Thymus (tissue), 11 donors: ENCODE measurements at regions not wholly inside any gene's neighbourhood (a gene's known extent, or its start where the extent isn't known, plus 50 kb on each side); places are given as distances from the start of the nearest gene placed in this dataset.

Source experiments
- DNase-seq, 9 donors: peaks; one replicate each; pipeline ENCODE4 v3.0.0-alpha.2; 2013; ENCODE audit warnings: low spot score in 9 of 9, low read depth in 6 of 9, missing footprints in 1 of 9
- H3K27ac ChIP-seq, 2 donors: one replicate each; pipeline ENCODE4 v1.5.1; 2013; ENCODE audit warnings: control low read depth in 1 of 2, low read depth in 1 of 2, low read length in 1 of 2, mild to moderate bottlenecking in 1 of 2, moderate library complexity in 1 of 2
- H3K27me3 ChIP-seq, 2 donors: one replicate each; pipeline ENCODE4 v1.5.1; 2013; ENCODE audit warnings: low read length in 1 of 2; ENCODE audit not compliant: control insufficient read depth in 2 of 2, insufficient read depth in 1 of 2
- H3K36me3 ChIP-seq, 2 donors: one replicate each; pipeline ENCODE4 v1.5.1; 2013; ENCODE audit warnings: low read length in 1 of 2, mild to moderate bottlenecking in 1 of 2, moderate library complexity in 1 of 2; ENCODE audit not compliant: control insufficient read depth in 2 of 2, insufficient read depth in 2 of 2
- H3K4me1 ChIP-seq, 2 donors: one replicate each; pipeline ENCODE4 v1.5.1; 2013; ENCODE audit warnings: low read length in 2 of 2; ENCODE audit not compliant: control insufficient read depth in 2 of 2, insufficient read depth in 2 of 2
- H3K4me3 ChIP-seq, 2 donors: one replicate each; pipeline ENCODE4 v1.5.1; 2013; ENCODE audit warnings: low read length in 2 of 2, control low read depth in 1 of 2, mild to moderate bottlenecking in 1 of 2
- H3K9me3 ChIP-seq, 2 donors: one replicate each; pipeline ENCODE4 v1.5.1; 2013; ENCODE audit warnings: low read length in 1 of 2, mild to moderate bottlenecking in 1 of 2; ENCODE audit not compliant: control insufficient read depth in 2 of 2, insufficient read depth in 1 of 2
- WGBS: extraction: QIAGEN DNeasy Blood & Tissue Kit; methylation state at CpG from one replicate; pipeline ENCODE4 v1.1.7; 2013; 5-methylcytosine and 5-hydroxymethylcytosine counted together
- donor health status: healthy.

DNA sequence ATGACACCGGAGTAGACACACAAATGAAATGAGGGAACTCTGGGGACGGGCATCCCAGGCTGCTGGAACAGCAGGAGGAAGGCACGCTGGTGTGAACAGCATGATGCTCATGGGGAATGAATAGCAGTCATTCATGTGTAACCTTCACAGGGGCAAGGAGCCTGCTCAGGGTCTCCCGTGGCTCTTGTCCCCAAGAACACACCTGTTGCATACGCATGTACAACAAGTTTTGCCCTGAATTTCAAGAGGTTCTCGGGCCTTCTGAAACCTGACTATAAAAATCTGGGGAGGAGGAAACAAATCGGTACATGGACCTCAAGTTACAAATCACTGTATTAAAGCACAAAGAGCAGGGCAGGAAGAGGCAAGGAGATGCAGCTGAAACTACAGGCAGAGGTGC lies 93.4 kb downstream of the RRAGC start:
- no peaks in the 10 kb centered on the region for H3K27me3 ChIP-seq
- H3K4me1 ChIP-seq = no peaks in the 10 kb centered on the region
- H3K36me3 ChIP-seq = no peaks in the 10 kb centered on the region
- WGBS = 86% methylated on average over 7 of the region's 7 CpGs
- no peak overlapping the region for H3K4me3 ChIP-seq
- no peak for DNase-seq
- H3K27ac ChIP-seq = no peak overlapping the region
- no peaks in the 10 kb centered on the region for H3K9me3 ChIP-seq

- 87% methylated on average over 6 of the region's 6 CpGs for WGBS
- H3K4me1 ChIP-seq = no peaks in the 10 kb centered on the region
- no peak for DNase-seq
- H3K9me3 ChIP-seq = no peaks in the 10 kb centered on the region
- no peaks in the 10 kb centered on the region for H3K36me3 ChIP-seq
- no peaks in the 10 kb centered on the region for H3K27me3 ChIP-seq
- H3K4me3 ChIP-seq = no peak overlapping the region
- no peak overlapping the region for H3K27ac ChIP-seq
Observed at GRCh38 chr1:38763121-38763520, 96.5 kb downstream of the RRAGC start.

DNA sequence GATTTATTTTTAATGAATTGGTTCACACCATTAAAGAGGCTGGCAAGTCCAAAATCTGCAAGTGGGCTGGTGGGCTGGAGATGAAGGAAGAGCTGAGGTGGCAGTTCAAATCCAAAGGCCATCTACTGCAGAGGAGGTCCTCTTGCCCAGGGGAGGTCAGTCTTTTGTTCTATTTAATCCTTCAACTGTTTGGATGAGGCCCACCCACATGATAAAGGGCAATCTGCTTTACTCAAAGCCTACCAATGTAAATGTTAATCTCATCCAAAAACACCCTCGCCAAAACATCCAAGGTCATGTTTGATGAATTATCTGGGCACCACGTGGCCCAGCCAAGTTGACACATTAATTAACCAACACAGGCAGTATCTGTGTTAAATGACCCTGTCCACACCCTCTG lies 99.0 kb downstream of the RRAGC start:
- no peak overlapping the region for H3K27ac ChIP-seq
- H3K27me3 ChIP-seq = no peaks in the 10 kb centered on the region
- no peak for DNase-seq
- H3K36me3 ChIP-seq = no peaks in the 10 kb centered on the region
- H3K4me1 ChIP-seq = no peaks in the 10 kb centered on the region
- no peak overlapping the region for H3K4me3 ChIP-seq
- WGBS = 93% methylated on average over 2 of the region's 2 CpGs
- no peaks in the 10 kb centered on the region for H3K9me3 ChIP-seq

GRCh38 chr1:38758820-38759219 lies 100.8 kb downstream of the RRAGC start:
- 53% methylated on average over 5 of the region's 5 CpGs for WGBS
- H3K4me1 ChIP-seq = no peaks in the 10 kb centered on the region
- H3K27me3 ChIP-seq = no peaks in the 10 kb centered on the region
- no peak overlapping the region for H3K27ac ChIP-seq
- H3K4me3 ChIP-seq = no peak overlapping the region
- H3K9me3 ChIP-seq = no peaks in the 10 kb centered on the region
- DNase-seq = no peak
- no peaks in the 10 kb centered on the region for H3K36me3 ChIP-seq

DNA sequence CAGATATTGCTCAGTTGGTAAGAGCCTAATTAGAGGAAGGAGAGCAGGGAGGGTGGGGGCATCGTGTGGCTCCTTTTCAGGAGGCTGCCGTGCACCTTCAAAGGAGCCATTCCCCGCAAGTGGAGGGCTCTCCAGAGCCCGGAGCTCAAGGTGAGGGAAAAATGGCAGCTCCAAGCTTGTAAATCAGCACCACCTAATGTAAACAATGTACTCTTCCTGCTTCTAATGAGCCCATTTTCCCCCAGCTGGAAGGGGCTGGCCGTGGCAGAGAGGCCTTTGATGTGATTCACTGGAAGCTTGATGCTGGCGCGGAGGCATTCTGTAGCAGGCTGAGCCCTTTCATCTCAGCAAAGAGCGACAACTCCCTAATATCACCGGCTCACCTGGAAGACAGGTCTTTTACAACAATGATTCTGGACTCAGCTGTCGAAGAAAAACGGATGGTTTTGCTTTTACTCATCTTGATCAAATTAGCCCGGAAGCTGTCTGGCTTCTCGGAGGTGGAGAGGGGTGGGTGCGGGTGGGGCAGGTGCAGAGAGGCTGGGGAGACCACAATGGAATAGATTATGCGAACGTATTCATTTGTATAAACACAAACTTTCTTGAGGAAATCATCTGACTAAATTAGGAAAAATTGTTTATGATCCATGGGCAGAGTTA lies 112.5 kb downstream of the RRAGC start:
- H3K4me1 ChIP-seq = no peaks in the 10 kb centered on the region
- no peaks in the 10 kb centered on the region for H3K36me3 ChIP-seq
- no peak overlapping the region for H3K27ac ChIP-seq
- WGBS = 53% methylated on average over 16 of the region's 16 CpGs
- no peaks in the 10 kb centered on the region for H3K9me3 ChIP-seq
- no peak for DNase-seq
- H3K4me3 ChIP-seq = no peak overlapping the region
- H3K27me3 ChIP-seq = no peaks in the 10 kb centered on the region

DNA sequence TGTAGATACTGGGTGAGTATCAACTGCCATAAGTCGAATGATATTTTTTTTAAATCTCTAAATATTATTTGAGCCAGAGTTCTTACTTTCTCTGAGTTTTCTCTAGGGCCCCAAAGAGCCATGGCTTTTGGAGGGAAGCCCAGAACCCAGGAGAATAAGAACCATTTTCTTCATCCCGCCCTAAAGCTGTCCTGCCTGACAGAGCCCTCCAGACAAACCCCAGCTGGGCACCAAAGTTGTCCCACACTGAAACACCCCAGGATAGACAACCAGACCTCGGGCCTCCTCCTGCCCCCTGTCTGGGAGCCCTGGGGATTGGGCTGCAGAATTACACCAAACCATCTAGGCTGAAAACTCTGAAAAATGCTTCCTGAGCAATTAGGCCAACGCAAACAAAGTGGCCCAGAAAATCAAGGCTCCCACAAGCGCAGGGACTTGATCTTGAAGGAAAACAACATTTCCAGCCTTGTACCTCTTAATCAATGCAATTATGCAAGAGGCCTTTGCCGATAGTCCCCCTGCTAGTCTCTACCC lies 113.1 kb downstream of the RRAGC start:
- Histone ChIP-seq H3K36me3 (no peaks in the 10 kb centered on the region), H3K27ac (no peak overlapping the region), H3K9me3 (no peaks in the 10 kb centered on the region), H3K4me3 (no peak overlapping the region), H3K27me3 (no peaks in the 10 kb centered on the region), H3K4me1 (no peaks in the 10 kb centered on the region)
- no peak for DNase-seq
- 88% methylated on average over 6 of the region's 6 CpGs for WGBS

DNA sequence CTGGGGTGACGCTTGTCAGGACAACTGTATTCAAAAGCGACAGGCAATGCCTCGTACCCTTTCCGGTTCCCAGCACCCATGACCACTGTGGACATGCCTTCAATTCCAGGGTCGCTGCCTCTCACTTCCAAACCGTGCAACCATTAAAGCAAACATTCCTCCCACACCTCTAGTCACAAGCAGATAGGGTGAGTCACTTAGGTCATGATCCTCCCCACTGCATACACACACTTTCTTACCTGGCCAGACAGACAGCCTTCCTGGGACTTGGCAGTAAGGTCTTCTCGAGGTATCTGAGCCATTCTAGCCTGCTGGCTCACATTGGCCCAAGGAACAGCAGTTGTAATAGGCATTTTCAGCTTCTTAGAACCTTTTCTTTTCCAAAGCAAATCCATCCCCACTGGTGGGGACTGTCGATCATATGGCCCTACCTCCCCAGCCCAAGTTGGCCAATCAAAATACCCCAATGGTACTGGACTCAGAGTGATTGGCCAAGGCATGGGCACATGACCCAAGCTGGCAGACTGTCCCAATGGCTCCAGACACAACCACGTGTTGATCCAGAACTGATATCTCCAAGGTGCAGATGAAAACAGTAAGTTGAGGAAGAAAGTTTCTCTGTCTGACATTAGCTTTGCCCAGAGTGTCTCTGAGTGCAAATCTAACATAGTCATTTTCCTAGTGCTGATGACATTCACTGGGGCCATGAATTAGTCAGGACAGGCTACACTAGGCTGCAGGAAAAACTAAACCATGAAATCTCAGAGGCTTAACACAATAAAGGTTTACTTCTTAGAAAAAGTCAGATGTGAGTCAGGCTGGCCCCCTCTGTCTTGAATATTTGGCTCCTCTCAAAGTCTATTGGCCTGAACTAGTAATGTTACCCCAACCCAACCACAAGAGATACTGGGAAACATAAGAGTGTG lies 113.8 kb downstream of the RRAGC start:
- Histone ChIP-seq H3K36me3 (no peaks in the 10 kb centered on the region), H3K4me1 (no peaks in the 10 kb centered on the region), H3K27ac (no peak overlapping the region), H3K9me3 (no peaks in the 10 kb centered on the region), H3K4me3 (no peak overlapping the region), H3K27me3 (no peaks in the 10 kb centered on the region)
- 91% methylated on average over 9 of the region's 9 CpGs for WGBS
- DNase-seq = no peak

DNA sequence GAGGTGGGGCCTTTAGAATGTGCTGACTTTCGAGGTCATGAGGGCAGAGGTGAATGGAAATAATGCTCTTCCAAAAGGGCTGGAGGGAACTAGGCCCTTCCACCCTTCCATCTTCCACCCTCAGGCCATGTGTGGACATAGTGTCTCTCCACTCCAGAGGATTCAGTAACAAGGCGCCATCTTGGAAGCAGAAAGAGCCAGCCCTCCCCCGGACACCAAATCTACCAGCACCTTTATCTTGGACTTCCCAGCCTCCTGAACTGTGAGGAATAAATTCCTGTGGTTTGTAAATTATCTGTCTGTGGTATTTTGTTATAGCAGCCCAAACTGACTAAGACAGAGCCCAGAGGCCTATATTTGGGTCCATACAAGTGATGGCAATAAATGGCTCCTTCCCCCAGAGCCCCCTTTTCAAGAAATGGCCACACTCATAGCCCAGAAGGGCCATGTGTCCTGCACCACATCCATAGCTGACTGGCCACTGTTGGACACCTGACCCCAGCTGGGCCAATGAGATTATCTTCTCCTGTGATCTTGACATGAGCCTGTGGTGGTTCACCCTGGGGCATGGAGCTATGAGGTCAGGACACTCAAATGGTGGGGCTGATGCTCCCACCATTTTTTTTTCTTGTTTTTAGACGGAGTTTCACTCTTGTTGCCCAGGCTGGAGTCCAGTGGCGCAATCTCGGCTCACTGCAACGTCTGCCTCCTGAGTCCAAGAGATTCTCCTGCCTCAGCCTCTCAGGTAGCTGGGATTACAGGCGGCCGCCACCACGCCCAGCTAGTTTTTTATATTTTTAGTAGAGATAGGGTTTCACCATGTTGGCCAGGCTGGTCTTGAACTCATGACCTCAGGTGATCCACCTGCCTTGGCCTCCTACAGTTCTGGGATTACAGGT lies 114.9 kb downstream of the RRAGC start:
- H3K4me1 ChIP-seq = no peaks in the 10 kb centered on the region
- no peak for DNase-seq
- WGBS = 92% methylated on average over 10 of the region's 10 CpGs

More for the DNA sequence above, 114.9 kb downstream of the RRAGC start:
- Histone ChIP-seq H3K9me3 (no peaks in the 10 kb centered on the region), H3K36me3 (no peaks in the 10 kb centered on the region), H3K4me3 (no peak overlapping the region), H3K27ac (no peak overlapping the region), H3K27me3 (no peaks in the 10 kb centered on the region)
